ENCODE measurements at regions not wholly inside any gene's neighbourhood (a gene's known extent, or its start where the extent isn't known, plus 50 kb on each side); places are given as distances from the start of the nearest gene placed in this dataset.

DNA sequence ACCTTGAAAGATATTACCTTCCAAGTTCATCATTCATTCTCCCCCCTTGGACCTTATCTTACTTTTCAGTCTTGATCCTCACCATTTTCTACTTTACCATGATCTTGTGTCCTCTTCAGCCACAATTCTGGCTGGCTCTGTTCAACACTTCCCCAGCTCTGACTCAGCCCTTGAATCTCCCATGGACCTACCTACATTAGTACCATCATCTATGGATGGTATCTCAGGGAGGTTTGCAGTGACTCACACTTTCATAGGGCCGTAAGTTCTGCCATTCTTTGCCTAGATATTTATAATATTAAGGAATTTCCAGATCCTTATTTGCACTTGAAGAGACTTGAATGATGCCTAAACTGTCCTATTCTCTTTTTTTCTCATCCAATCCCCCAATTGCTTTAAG, 213.7 kb upstream of the RORA start:
- no peak overlapping the region for H3K27ac ChIP-seq
- intact Hi-C loops (cut with DNase I; ENCODE audit: low total_unique reads) (no loop called here), in situ Hi-C loops (cut with MboI; ENCODE audit: low pct_ligation_motif_present in 1 of 4, low pct_unique_long_range_greater_than_20kb in 1 of 4, low sequenced_read_pairs in 3 of 4) (no loop called here)
- H3K36me3 ChIP-seq, result no peaks in the 10 kb centered on the region
- no peaks in the 10 kb centered on the region for H3K27me3 ChIP-seq
- DNase-seq, result no peak
- no peaks in the 10 kb centered on the region for H3K9me3 ChIP-seq
- 73 to 86% methylated on average over 1 of the region's 1 CpG for WGBS, 2 donors (ENCODE audit: low coverage in 1 of 2)
- TF ChIP-seq, protein P1, sequence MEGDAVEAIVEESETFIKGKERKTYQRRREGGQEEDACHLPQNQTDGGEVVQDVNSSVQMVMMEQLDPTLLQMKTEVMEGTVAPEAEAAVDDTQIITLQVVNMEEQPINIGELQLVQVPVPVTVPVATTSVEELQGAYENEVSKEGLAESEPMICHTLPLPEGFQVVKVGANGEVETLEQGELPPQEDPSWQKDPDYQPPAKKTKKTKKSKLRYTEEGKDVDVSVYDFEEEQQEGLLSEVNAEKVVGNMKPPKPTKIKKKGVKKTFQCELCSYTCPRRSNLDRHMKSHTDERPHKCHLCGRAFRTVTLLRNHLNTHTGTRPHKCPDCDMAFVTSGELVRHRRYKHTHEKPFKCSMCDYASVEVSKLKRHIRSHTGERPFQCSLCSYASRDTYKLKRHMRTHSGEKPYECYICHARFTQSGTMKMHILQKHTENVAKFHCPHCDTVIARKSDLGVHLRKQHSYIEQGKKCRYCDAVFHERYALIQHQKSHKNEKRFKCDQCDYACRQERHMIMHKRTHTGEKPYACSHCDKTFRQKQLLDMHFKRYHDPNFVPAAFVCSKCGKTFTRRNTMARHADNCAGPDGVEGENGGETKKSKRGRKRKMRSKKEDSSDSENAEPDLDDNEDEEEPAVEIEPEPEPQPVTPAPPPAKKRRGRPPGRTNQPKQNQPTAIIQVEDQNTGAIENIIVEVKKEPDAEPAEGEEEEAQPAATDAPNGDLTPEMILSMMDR (IDR thresholded peaks at IDR 0.05), result no peak
- no peak for TF ChIP-seq POLR2AphosphoS5 (IDR thresholded peaks at IDR 0.05)
- no peak for TF ChIP-seq EP300 (IDR thresholded peaks at IDR 0.05; ENCODE audit: low read depth)
- H3K4me3 ChIP-seq, result no peak overlapping the region
- H3K4me1 ChIP-seq, result no peaks in the 10 kb centered on the region

DNA sequence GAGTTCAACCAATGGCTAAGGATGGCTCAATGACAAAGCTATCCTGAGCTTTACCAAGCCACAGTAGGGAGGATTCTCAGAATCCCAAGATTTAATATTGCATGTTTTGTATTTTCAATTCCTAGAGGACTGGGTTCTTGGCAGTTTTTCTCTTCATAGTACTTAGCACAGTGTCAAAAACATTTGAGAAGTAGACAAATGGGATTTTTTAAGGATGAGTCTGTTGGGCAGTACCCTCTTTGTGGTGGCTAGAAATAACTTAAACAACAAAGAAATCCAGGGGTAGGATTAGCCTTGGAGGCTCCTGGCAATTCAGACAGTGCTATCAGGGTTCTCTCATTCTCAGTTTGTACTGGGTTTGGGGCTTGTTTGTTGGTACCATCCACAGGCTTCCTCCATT, 212.8 kb upstream of the RORA start:
- intact Hi-C loops (cut with DNase I; ENCODE audit: low total_unique reads), result no loop called here
- in situ Hi-C loops (cut with MboI; ENCODE audit: low pct_ligation_motif_present in 1 of 4, low pct_unique_long_range_greater_than_20kb in 1 of 4, low sequenced_read_pairs in 3 of 4), result no loop called here
- no peak overlapping the region for H3K4me3 ChIP-seq
- H3K27ac ChIP-seq, result no peak overlapping the region
- DNase-seq, result no peak
- H3K27me3 ChIP-seq, result no peaks in the 10 kb centered on the region
- no peaks in the 10 kb centered on the region for H3K4me1 ChIP-seq
- no peaks in the 10 kb centered on the region for H3K9me3 ChIP-seq
- no peaks in the 10 kb centered on the region for H3K36me3 ChIP-seq
- TF ChIP-seq POLR2AphosphoS5 (IDR thresholded peaks at IDR 0.05) (no peak), EP300 (IDR thresholded peaks at IDR 0.05; ENCODE audit: low read depth) (no peak), POLR2A (IDR thresholded peaks at IDR 0.05) (no peak)
- TF ChIP-seq, protein P1 (IDR thresholded peaks at IDR 0.05), result no peak

DNA sequence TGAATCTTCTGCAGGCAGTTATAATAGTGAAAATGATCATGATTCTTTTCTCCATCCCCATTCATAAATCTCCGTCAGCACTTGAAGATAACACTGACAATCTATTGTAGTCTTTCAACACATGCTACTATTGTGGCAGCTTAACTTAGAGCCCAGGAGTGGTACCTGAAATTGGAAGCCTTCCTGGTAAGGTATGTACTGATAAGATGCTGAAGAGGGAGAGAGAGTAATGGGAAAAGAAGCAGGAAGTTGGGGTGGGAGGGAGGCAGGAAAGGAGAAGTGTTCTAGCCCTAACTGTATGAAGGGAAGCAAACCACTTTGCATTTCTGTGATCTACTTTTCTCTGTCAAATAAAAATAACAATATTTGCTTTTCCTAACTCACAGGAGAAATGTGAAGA, 197.4 kb upstream of the RORA start:
- in situ Hi-C loops (cut with MboI; ENCODE audit: low pct_ligation_motif_present in 1 of 4, low pct_unique_long_range_greater_than_20kb in 1 of 4, low sequenced_read_pairs in 3 of 4), result no loop called here
- Histone ChIP-seq H3K36me3 (no peaks in the 10 kb centered on the region), H3K4me3 (no peak overlapping the region), H3K27me3 (no peaks in the 10 kb centered on the region), H3K4me1 (no peaks in the 10 kb centered on the region), H3K9me3 (no peaks in the 10 kb centered on the region), H3K27ac (no peak overlapping the region)
- intact Hi-C loops (cut with DNase I; ENCODE audit: low total_unique reads), result no loop called here
- DNase-seq, result no peak
- 33 to 44% methylated on average over 1 of the region's 1 CpG for WGBS, 2 donors (ENCODE audit: low coverage in 1 of 2)
- no peak for TF ChIP-seq POLR2A (IDR thresholded peaks at IDR 0.05)
- TF ChIP-seq, protein P1 (IDR thresholded peaks at IDR 0.05), result no peak
- no peak for TF ChIP-seq POLR2AphosphoS5 (IDR thresholded peaks at IDR 0.05)
- no peak for TF ChIP-seq EP300 (IDR thresholded peaks at IDR 0.05; ENCODE audit: low read depth)

DNA sequence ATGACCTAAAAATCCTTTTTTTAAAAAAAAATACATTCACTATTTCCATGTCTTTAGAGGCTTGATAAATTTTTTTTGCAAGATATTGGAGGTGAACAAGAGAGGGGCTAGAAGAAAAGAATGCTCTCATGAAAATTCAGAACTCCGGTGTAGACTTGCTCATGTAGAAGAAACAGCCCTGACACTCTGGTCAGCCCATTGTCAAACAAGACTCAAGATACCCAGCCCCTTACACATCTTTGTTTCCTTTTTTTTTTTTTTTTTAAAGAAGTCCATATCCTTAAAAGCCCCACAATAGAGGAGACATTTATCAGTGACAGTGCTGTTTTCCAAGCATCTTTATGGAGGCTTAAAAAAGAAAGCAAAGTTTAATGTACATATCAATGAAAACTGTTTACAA, 196.8 kb upstream of the RORA start:
- DNase-seq, result no peak
- in situ Hi-C loops (cut with MboI; ENCODE audit: low pct_ligation_motif_present in 1 of 4, low pct_unique_long_range_greater_than_20kb in 1 of 4, low sequenced_read_pairs in 3 of 4) (no loop called here), intact Hi-C loops (cut with DNase I; ENCODE audit: low total_unique reads) (no loop called here)
- Histone ChIP-seq H3K27me3 (no peaks in the 10 kb centered on the region), H3K36me3 (no peaks in the 10 kb centered on the region), H3K9me3 (no peaks in the 10 kb centered on the region), H3K27ac (no peak overlapping the region), H3K4me1 (no peaks in the 10 kb centered on the region), H3K4me3 (no peak overlapping the region)
- TF ChIP-seq POLR2AphosphoS5 (IDR thresholded peaks at IDR 0.05) (no peak), EP300 (IDR thresholded peaks at IDR 0.05; ENCODE audit: low read depth) (no peak), POLR2A (IDR thresholded peaks at IDR 0.05) (no peak)
- TF ChIP-seq, protein P1 (IDR thresholded peaks at IDR 0.05), result no peak
- WGBS, 2 donors (ENCODE audit: low coverage in 1 of 2), result 67 to 68% methylated on average over 1 of the region's 1 CpG
